Calu3 (cell line): ENCODE measurements at regions not wholly inside any gene's neighbourhood (a gene's known extent, or its start where the extent isn't known, plus 50 kb on each side); places are given as distances from the start of the nearest gene placed in this dataset.
A peak's percentile ranks its signal among the peaks of the same experiment; 100 is the strongest.

Experiments
- BruUV-seq: library from RNA; stranded (reverse); fragments of 400-500 nt; replicated peaks from 2 replicates; lab custom pipeline; 2021; lab: Mats Ljungman, UMichigan
- CTCF ChIA-PET: fragments of 300-600 bp; sonication (Branson Sonifier 250); formaldehyde crosslinking; loops from one replicate; lab custom pipeline; 2022; ENCODE audit warnings: antibody characterized with exemption; lab: Charles Lee
- DNase-seq: peaks from one replicate; pipeline ENCODE4 v3.0.0; 2022
- H3K27ac Mint-ChIP-seq: one replicate; pipeline ENCODE4 v1.8.0; 2022; ENCODE audit warnings: mixed read lengths; ENCODE audit not compliant: unreplicated experiment
- H3K27me3 Mint-ChIP-seq: one replicate; pipeline ENCODE4 v1.8.0; 2022; ENCODE audit warnings: mixed read lengths; ENCODE audit not compliant: unreplicated experiment
- H3K36me3 Mint-ChIP-seq: one replicate; pipeline ENCODE4 v1.8.0; 2022; ENCODE audit warnings: mild to moderate bottlenecking, moderate library complexity, mixed read lengths; ENCODE audit not compliant: insufficient read depth, unreplicated experiment
- H3K4me1 Mint-ChIP-seq: one replicate; pipeline ENCODE4 v1.8.0; 2022; ENCODE audit warnings: mild to moderate bottlenecking, low read depth, mixed read lengths; ENCODE audit not compliant: unreplicated experiment
- H3K4me3 Mint-ChIP-seq: one replicate; pipeline ENCODE4 v1.8.0; 2022; ENCODE audit warnings: mild to moderate bottlenecking, low read depth, moderate library complexity, mixed read lengths; ENCODE audit not compliant: unreplicated experiment
- H3K9me3 Mint-ChIP-seq: one replicate; pipeline ENCODE4 v1.8.0; 2022; ENCODE audit warnings: low read depth, mixed read lengths; ENCODE audit not compliant: unreplicated experiment
- CTCF ChIP-seq: fragments of 200-600 bp; IDR thresholded peaks from one replicate; pipeline ENCODE4 v1.8.0; 2022; ENCODE audit warnings: antibody characterized with exemption; ENCODE audit not compliant: unreplicated experiment
- intact Hi-C: fragments of 100-400 bp; cut with micrococcal nuclease; formaldehyde crosslinking; loops from one replicate; pipeline ENCODE4 v1.10.0; 2022; ENCODE audit not compliant: unreplicated experiment

GRCh38 chr2:65640793-65641103 lies 208.3 kb upstream of the SPRED2 start:
- TF ChIP-seq CTCF = no peak
- DNase-seq = no peak
- Mint-ChIP-seq H3K9me3 (no peaks in the 10 kb centered on the region), H3K27me3 (peaks cover 12% of the 10 kb centered on the region), H3K4me3 (peak overlapping the region; percentile 74), H3K36me3 (peaks cover 7% of the 10 kb centered on the region), H3K27ac (peak overlapping the region; percentile 41), H3K4me1 (no peaks in the 10 kb centered on the region)
- CTCF ChIA-PET = interaction anchor here (0.9 to 1.3 kb wide), 4 partner anchors 70 to 788 kb away, joined by 3 to 5 read pairs (median 4); no protein-coding TSS in a partner anchor
- intact Hi-C loops = loop anchor here (2.0 to 10.0 kb wide), 4 partner anchors 70 to 934 kb away; no protein-coding TSS in a partner anchor
- BruUV-seq = no TSS peak

- Mint-ChIP-seq H3K4me1 (no peaks in the 10 kb centered on the region), H3K27ac (no peak overlapping the region), H3K36me3 (peaks cover 7% of the 10 kb centered on the region), H3K9me3 (no peaks in the 10 kb centered on the region), H3K4me3 (peak overlapping the region; percentile 74), H3K27me3 (peaks cover 12% of the 10 kb centered on the region)
- no peak for DNase-seq
- TF ChIP-seq CTCF = no peak
- intact Hi-C loops = no loop called here
- CTCF ChIA-PET = interaction anchor here (0.6 to 1.3 kb wide), 3 partner anchors 33 to 789 kb away, joined by 3 to 5 read pairs (median 5); no protein-coding TSS in a partner anchor
- no TSS peak for BruUV-seq
These were observed 206.9 kb upstream of the SPRED2 start for GRCh38 chr2:65639156-65639864.

- peak; percentile 11 for DNase-seq
- H3K27ac Mint-ChIP-seq = no peak overlapping the region
- H3K9me3 Mint-ChIP-seq = no peaks in the 10 kb centered on the region
- H3K4me1 Mint-ChIP-seq = no peaks in the 10 kb centered on the region
- peak; percentile 18 for TF ChIP-seq CTCF
- H3K4me3 Mint-ChIP-seq = no peak overlapping the region
- no TSS peak for BruUV-seq
- CTCF ChIA-PET = interaction anchor here (0.6 kb wide), 1 partner anchor 32 kb away, joined by 3 read pairs; no protein-coding TSS in a partner anchor
- peaks cover 12% of the 10 kb centered on the region for H3K27me3 Mint-ChIP-seq
- H3K36me3 Mint-ChIP-seq = peaks cover 7% of the 10 kb centered on the region
- intact Hi-C loops = no loop called here
These were observed 206.0 kb upstream of the SPRED2 start for GRCh38 chr2:65638443-65638842.

GRCh38 chr2:65636813-65637483 lies 204.5 kb upstream of the SPRED2 start:
- DNase-seq = no peak
- BruUV-seq = no TSS peak
- Mint-ChIP-seq H3K36me3 (peaks cover 7% of the 10 kb centered on the region), H3K27ac (no peak overlapping the region), H3K9me3 (peaks cover 3% of the 10 kb centered on the region), H3K27me3 (peaks cover 12% of the 10 kb centered on the region), H3K4me3 (no peak overlapping the region), H3K4me1 (no peaks in the 10 kb centered on the region)
- CTCF ChIA-PET = interaction anchor here (0.6 kb wide), 1 partner anchor 63 kb away, joined by 7 read pairs; no protein-coding TSS in a partner anchor
- intact Hi-C loops = no loop called here
- TF ChIP-seq CTCF = no peak
